Astrocyte (in vitro differentiated cells and primary cell): ENCODE measurements at regions not wholly inside any gene's neighbourhood (a gene's known extent, or its start where the extent isn't known, plus 50 kb on each side); places are given as distances from the start of the nearest gene placed in this dataset.

Experiments used
- CTCF ChIP-seq: IDR thresholded peaks from 2 replicates; pipeline ENCODE4 v1.5.1; 2011; ENCODE audit warnings: low read depth, mild to moderate bottlenecking, inconsistent platforms, low read length, moderate library complexity; ENCODE audit not compliant: insufficient read depth
- EZH2 ChIP-seq: IDR thresholded peaks from 2 replicates; pipeline ENCODE4 v1.6.1; 2012; ENCODE audit warnings: mild to moderate bottlenecking, low read length, inconsistent platforms; ENCODE audit not compliant: insufficient read depth

GRCh38 chr2:55995211-55995610, 71.6 kb upstream of the EFEMP1 start:
- no peak for TF ChIP-seq CTCF
- no peak for TF ChIP-seq EZH2
